Left lung (tissue), 4 donors: ENCODE measurements at regions not wholly inside any gene's neighbourhood (a gene's known extent, or its start where the extent isn't known, plus 50 kb on each side); places are given as distances from the start of the nearest gene placed in this dataset.

Experiments used
- ATAC-seq: fragments of 200-7000 bp; cut with Tn5 transposase; one replicate; pipeline ENCODE4 v1.9.1; 2020; ENCODE audit warnings: moderate library complexity
- DNase-seq, 4 donors: peaks; one replicate each; pipeline ENCODE4 v3.0.0-alpha.2; 2013 to 2020
- H3K27ac ChIP-seq, 2 donors: fragments of 200-600 bp; sonication (generic) in 1 of 2; one replicate each; pipeline versions ENCODE4 v1.5.0 to v1.8.0; 2020 to 2021
- H3K27me3 ChIP-seq, 2 donors: fragments of 200-600 bp; sonication (generic) in 1 of 2; one replicate each; pipeline versions ENCODE4 v1.5.0 to v1.8.0; 2020 to 2021
- H3K36me3 ChIP-seq, 2 donors: fragments of 200-600 bp; sonication (generic) in 1 of 2; one replicate each; pipeline versions ENCODE4 v1.5.0 to v1.8.0; 2020 to 2021
- H3K4me1 ChIP-seq, 2 donors: fragments of 200-600 bp; one replicate each; pipeline ENCODE4 v1.8.0; 2021
- H3K4me3 ChIP-seq, 2 donors: fragments of 200-600 bp; sonication (generic) in 1 of 2; one replicate each; pipeline versions ENCODE4 v1.5.0 to v1.8.0; 2020 to 2021; ENCODE audit warnings: mild to moderate bottlenecking in 1 of 2
- H3K9me3 ChIP-seq, 2 donors: fragments of 200-600 bp; sonication (generic) in 1 of 2; one replicate each; pipeline versions ENCODE4 v1.5.0 to v1.8.0; 2020 to 2021
- CTCF ChIP-seq, 2 donors: fragments of 200-600 bp; sonication (generic) in 1 of 2; IDR thresholded peaks; one replicate each; pipeline versions ENCODE4 v1.5.0 to v1.8.0; 2021; ENCODE audit warnings: antibody characterized with exemption in 2 of 2
- intact Hi-C, 2 donors: fragments of 100-400 bp; cut with DNase I; formaldehyde crosslinking; loops; one replicate each; pipeline versions ENCODE4 v1.11.2 to v1.14.2; 2022
- donor health status: DM: no; HTN: yes; CAD: no.
- donor health status: DM: no; HTN: no; CAD: no.

- H3K27ac ChIP-seq = no peak overlapping the region
- H3K36me3 ChIP-seq = no peaks in the 10 kb centered on the region
- ATAC-seq = no peak
- no peak for DNase-seq
- TF ChIP-seq CTCF (IDR thresholded peaks at IDR 0.05) = no peak
- H3K4me1 ChIP-seq = no peaks in the 10 kb centered on the region
- H3K9me3 ChIP-seq = peaks cover 0 to 5% of the 10 kb centered on the region in 2 donors
- intact Hi-C loops = no loop called here
- H3K27me3 ChIP-seq = no peaks in the 10 kb centered on the region
- no peak overlapping the region for H3K4me3 ChIP-seq
Measured at GRCh38 chr5:27906481-27906880, 868.1 kb upstream of the CDH9 start.

DNA sequence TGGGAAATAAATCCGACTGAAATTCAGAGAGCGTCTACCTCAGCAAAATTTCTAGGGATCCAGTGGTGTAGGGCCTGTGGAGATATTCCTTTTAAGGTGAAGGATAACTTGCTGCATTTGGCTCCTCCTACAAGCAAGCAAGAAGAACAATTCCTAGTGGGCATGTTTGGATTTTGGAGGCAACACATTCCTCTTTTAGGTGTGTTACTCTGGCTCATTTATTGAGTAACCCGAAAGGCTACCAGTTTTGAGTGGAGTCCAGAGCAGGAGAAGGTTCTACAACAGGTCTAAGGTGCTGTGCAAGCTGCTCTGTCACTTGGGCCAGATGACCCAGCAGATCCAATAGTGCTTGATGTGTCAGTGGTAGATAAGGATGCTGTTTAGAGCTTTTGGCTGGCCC lies 862.4 kb upstream of the CDH9 start:
- no peaks in the 10 kb centered on the region for H3K4me1 ChIP-seq

GRCh38 chr5:27876071-27876470 lies 837.7 kb upstream of the CDH9 start:
- Histone ChIP-seq H3K27ac (no peak overlapping the region), H3K36me3 (no peaks in the 10 kb centered on the region), H3K4me1 (no peaks in the 10 kb centered on the region), H3K9me3 (peaks cover 0 to 19% of the 10 kb centered on the region in 2 donors), H3K27me3 (no peaks in the 10 kb centered on the region), H3K4me3 (no peak overlapping the region)
- DNase-seq (no peak), ATAC-seq (no peak)
- TF ChIP-seq CTCF (IDR thresholded peaks at IDR 0.05) = no peak
- intact Hi-C loops = no loop called here

More for the DNA sequence above, 862.4 kb upstream of the CDH9 start:
- H3K27me3 ChIP-seq = no peaks in the 10 kb centered on the region
- H3K36me3 ChIP-seq = no peaks in the 10 kb centered on the region
- no peak overlapping the region for H3K4me3 ChIP-seq
- intact Hi-C loops = no loop called here
- H3K9me3 ChIP-seq = peaks cover 0 to 17% of the 10 kb centered on the region in 2 donors
- ATAC-seq (no peak), DNase-seq (no peak)
- H3K27ac ChIP-seq = no peak overlapping the region
- no peak for TF ChIP-seq CTCF (IDR thresholded peaks at IDR 0.05)

DNA sequence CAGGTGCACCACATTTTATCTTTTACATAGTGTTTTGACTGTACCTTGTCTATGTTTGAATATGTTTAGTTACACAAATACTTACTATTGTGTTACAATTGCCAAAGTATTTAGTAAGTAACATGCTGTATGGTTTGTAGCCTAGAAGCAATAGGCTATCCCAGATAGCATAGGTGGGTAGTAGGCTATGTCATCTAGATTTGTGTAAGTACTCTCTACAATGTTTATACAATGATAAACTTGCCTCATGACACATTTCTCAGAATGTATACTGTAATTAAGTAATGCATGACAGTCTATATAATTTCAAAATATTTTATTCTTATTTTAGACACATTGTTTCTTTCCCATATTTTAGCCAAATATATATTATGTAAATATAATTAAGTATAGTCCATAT lies 836.8 kb upstream of the CDH9 start:
- Histone ChIP-seq H3K27ac (no peak overlapping the region), H3K4me3 (no peak overlapping the region), H3K27me3 (no peaks in the 10 kb centered on the region), H3K9me3 (peaks cover 0 to 24% of the 10 kb centered on the region in 2 donors), H3K4me1 (no peaks in the 10 kb centered on the region), H3K36me3 (no peaks in the 10 kb centered on the region)
- DNase-seq (no peak), ATAC-seq (no peak)
- TF ChIP-seq CTCF (IDR thresholded peaks at IDR 0.05) = no peak
- intact Hi-C loops = no loop called here

- no peak for DNase-seq
- peaks cover 0 to 34% of the 10 kb centered on the region in 2 donors for H3K9me3 ChIP-seq
Measured at GRCh38 chr5:27868292-27868691, 829.9 kb upstream of the CDH9 start.

More at GRCh38 chr5:27868292-27868691, 829.9 kb upstream of the CDH9 start:
- Histone ChIP-seq H3K36me3 (no peaks in the 10 kb centered on the region), H3K27me3 (no peaks in the 10 kb centered on the region), H3K4me1 (no peaks in the 10 kb centered on the region), H3K4me3 (no peak overlapping the region), H3K27ac (no peak overlapping the region)
- ATAC-seq = no peak
- no peak for TF ChIP-seq CTCF (IDR thresholded peaks at IDR 0.05)
- intact Hi-C loops = no loop called here
